GM18909 (cell line): ENCODE measurements at regions not wholly inside any gene's neighbourhood (a gene's known extent, or its start where the extent isn't known, plus 50 kb on each side); places are given as distances from the start of the nearest gene placed in this dataset.
"Not testable (repeated sequence)": the region's sequence is repeated elsewhere in the genome, so short reads cannot be mapped to it uniquely, and the experiment has no call there.

Source experiments
- ATAC-seq: cut with Tn5 transposase; IDR thresholded peaks from one replicate; pipeline ENCODE4 v1.9.1; 2021; ENCODE audit warnings: mild to moderate bottlenecking; ENCODE audit not compliant: unreplicated experiment, poor library complexity

DNA sequence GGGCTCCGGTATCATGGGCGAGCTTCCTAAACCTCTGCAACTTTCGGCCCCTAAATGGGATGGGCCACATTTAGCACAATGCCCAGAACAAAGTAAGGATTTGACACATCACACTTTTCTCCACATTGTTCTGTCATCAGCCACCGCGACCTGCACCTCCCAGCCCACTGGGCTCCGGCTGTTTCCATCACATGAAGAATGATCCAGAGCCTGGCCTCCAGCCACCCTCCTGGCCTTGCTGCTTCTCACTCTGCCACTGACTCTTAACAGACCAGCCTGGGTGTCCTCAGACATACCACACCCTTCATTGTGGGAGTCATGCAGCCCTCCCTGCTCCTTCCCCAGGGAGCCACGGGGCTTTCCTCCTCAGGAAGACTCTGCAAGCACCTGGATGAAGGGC, 113.7 kb downstream of the IGLL1 start:
- ATAC-seq, result no peak

DNA sequence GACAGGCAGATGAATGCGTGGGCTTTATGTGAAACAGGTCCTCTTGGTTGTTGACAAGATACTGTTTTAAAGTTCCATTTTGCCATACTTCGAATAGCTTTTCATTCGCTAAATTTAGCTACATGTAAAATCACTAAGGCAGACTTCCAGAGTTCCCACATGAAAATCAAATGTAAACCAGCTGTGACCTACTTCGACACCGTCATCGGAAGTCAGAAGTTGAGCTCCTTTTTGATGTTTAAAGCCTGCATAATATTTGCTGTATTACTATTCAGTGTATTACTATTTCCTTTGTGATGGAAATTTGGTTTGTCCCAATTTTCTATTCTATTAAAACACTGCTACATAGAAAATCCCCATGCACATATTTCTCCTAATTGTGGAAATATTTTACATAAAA, 115.3 kb downstream of the IGLL1 start:
- ATAC-seq, result not testable (repeated sequence)

DNA sequence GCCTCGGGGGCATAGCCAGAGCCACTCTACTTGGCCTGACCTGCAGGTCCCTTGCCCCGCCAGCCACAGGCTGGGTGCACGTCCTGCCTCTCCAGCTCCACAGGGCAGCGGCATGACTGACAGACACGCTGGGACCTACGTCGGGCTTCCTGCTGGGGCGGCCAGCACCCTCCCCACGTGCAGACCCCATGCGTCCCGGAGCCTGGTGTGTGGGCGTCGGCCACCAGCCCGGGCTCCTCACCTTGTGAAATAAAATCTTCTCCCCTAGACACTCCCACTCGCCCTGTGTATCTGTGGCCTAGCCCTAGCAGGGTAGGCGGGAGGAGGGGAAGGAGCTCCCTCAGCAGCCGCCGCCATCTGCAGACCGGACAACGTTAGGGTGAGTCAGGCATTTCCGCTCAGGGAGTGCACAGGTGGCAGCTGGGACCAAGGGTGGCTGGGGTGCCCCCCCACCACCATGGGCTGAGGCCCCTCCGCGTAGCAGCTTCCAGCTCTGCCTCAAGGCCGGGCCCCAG, 119.5 kb downstream of the IGLL1 start:
- not testable (repeated sequence) for ATAC-seq

DNA sequence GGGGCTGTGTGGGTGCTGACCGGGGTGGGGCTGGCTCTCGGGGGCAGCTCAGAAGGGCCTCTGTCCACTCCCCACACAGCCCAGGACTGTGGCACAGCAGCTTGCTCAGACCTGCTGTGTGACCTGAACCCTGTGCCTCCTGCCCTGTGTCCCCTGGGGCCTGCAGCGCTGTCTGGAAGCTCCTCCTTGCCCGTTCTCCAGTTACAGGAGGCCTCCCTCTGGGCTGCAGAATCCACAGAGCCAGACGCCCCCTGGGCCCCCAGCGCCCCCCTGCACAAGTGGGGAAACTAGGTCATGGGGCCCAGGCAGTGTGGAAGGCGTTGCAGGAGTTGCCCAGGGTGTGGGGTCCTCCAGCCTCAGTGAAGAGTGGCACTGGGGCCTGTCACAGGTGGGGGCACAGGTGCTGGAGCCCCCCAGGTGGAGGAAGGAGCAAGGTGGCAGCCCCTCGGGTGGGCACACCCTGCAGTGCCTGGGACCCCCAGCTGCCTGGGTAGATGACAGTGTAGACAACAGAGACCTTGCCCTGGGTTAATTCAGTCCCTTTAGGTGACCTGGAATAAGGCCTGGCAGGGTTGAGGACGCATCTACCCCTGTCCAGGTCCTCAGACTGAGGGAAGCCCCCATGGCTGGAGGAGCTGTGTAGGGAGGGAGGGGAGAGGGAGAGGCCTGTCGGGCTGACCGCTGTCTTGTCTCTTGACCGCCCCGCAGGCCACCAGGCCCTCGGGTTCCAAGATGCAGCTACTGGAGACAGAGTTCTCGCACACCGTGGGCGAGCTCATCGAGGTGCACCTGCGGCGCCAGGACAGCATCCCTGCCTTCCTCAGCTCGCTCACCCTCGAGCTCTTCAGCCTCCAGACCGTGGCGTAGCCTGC, 120.2 kb downstream of the IGLL1 start:
- ATAC-seq, result not testable (repeated sequence)

DNA sequence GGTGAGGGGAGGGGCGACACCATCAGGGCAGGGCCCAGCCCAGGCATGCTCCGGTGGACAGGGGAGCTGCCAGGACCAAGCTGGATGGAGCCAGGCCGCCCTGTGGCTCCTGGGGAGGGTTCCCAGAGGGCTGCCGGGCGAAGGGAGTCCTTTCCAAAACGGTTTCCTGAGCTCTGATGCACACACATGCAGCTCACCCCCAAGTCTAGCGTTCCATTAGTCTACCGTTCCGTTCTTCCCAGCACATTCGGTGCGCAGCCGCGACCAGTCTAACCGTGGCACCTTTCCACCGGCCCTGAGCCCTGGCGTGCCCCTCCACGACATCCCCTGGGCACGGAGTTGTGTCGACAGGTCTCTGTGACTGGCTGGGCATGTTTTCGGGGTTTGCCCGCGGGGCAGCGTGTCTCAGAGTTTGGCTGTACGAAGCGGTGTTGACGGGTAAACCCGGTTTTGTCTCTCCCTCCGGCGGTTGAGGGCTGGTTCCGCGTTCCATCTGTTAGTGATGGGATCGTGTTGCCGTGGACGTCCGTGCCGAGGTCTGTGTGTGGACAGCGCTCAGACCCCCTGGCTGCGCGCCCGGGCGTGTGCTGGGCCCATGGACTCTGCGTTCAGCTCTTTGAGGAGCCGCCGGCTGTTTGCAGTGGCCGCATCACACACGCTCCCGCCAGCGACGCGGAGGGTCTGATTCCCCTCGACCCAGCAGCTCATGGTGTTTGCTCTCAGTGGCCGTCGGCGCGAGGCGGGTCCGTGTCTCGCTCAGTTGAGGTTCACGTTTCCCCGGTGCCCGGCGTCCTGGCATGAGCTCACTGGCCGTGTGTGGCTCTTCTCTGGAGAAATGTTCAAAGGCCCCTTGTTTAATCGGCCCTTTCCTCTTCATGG, 121.2 kb downstream of the IGLL1 start:
- no peak for ATAC-seq

DNA sequence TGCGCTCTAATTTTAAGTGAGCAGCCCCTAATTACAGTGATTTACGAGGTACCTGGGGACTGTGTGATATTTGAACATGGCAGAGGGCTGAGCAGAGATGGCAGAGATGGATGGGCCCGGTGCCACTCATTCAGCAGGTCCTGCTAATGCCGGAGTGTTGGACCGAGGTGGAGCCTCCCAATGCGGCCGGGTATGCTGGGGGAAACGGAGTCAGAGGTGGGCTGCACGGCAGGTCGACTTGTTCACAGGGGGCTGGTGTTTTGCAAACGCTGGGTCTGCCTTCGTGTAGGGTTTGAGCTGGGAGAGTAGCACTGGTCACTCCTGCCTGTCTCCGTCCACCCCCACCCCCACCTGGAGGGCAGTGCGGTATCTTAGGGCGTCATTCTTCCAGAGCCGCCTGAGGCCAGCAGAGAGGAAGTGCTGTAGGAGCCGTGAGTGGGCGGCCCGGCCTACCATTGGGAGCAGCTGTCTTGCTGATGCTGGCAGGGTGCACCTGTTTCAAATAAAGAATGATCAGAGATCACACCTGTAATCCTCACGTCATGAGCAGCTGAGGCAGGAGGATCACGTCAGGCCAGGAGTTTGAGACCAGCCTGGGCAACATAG, 122.6 kb downstream of the IGLL1 start:
- no peak for ATAC-seq

DNA sequence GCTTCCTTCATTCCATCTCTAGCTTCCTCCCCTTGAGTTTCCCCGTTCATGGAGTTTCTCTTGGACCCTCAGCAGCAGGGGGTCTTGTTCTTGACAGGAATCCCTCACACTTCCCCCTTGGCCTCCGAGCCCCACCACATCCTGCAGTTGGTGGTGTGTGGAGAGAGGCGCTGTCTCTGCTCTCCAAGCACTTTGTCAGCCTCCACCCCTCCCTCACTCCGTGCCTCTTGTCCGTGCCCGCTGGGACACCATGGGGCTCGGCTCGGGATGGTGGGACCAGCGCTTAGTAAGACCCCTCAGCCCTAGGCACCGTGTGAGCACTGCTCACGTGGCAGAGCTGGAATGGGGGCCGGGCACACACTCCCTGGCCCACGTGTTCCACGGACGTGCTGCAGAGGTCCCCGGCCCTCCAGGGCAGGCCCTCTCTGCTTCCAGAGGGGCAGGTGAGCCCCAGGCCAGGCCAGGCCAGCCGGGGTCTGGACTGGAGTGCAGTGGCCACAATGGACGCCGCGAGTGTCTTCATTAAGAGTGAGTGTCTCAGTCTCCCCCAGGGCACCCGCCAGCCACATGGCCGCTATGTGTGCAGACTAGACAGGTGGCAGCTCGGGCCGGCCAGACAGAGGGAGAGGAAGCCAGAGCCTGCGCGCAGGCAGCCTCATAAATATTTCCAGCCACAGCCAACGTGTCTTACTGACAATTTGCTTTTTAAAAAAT, 123.3 kb downstream of the IGLL1 start:
- ATAC-seq, result not testable (repeated sequence)

DNA sequence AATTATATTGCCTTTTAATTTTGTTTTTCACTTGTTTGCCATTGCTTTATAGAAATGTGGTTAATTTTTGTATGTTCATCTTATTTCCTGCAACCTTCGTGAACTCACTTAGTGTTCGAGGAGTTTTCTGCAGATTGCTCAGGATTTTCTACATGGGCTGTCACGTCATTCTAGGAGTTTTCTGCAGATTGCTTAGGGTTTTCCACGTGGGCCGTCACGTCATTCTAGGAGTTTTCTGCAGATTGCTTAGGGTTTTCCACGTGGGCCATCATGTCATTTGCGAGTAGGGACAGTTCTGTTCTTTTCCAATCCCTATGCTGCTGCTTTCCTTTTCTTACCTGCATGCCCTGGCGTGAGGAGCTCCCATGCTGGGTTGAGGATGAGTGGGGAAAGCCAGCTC, 125.7 kb downstream of the IGLL1 start:
- not testable (repeated sequence) for ATAC-seq

DNA sequence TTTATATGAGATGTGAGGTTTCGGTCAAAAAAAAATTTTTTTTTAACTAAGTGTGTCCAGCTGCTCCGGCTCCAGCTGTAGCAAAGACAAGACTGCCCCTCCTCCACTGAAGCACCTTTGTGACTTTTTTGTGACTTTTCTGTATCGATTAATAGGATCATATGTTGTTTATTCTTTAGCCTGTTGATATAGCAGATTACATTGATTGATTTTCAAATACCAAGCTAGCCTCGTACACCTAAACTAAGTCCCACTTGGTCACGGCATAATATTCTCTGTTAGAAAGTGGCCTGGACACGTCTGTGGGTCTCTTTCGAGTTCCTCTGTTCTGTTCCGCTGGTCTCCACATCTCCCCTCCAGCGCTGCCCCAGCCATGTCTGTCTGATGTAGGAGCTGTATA, 126.8 kb downstream of the IGLL1 start:
- no peak for ATAC-seq

DNA sequence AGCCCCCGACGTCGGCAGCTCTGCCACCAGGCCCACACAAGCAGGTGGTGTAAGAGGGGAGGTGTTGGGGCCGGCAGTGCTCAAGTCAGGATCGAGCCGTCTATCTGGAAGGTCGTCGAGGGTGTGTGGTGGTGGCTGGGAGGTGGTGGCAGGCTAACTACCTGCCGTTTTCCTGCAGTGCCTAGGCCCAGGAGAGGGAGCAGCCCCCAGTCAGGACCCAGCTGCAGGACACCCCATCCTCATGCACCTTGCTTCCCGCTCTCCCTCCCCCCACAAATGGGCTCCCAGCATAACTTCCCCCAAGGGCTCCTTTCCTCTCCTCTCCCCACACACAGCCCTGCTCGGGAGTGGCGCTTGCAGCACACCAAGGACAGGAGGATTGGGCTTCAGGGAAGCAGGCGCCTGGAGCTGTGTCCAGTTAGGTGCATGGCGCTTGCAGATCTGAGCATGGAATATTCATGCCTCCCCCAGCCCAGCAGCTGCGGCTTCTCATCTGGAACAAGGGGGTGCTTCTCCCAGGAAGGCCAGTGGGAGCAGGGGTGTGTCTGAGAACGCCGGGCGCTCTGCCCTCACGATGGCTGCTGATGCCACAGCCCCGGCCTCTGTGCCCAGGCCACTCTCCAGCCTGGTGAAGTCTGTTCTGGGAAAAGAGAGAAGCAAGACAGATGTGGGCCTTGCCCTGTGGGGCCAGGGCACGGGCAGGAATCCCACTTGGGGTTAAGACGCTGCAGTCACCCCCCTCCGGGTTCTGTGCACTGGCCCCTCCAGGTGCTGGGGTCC, 127.7 kb downstream of the IGLL1 start:
- ATAC-seq, result no peak

DNA sequence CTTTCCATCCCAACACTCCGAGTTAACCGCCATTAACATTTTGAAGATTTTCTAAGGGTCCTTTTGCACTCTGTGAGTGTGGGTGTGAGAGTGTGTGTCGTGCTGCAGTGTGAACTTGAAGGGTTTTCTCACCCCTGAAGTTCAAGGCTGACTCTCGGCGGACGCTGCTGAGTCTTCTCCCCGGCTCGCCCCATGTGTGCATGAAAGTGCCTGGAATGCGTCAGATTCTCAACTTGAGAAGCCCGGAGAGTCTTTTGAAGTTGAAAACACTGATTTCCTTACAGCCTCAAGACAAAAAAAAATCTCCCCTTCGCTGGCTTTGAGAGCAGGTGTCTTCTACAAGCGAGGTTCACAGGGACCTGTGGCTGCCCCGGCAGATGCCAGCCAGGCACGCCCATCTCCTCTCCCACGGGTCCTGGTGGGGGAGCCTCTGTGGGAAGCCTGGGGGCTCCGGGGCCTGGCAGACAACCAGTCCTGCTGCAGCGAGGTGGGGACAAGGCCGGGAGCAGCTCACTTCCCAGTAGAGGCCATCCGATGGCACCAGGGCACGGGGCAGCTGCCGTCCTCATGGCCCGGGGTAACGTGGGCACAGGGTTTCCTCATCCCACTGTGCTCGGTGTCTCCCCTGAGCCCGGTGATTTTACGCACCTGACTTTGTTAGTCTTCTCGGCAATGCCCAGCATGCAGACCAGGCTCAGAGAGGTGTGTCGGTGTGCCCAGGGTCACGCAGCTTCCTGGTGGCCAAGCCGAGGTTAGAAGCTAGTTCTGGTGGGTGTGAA, 128.4 kb downstream of the IGLL1 start:
- ATAC-seq, result not testable (repeated sequence)

DNA sequence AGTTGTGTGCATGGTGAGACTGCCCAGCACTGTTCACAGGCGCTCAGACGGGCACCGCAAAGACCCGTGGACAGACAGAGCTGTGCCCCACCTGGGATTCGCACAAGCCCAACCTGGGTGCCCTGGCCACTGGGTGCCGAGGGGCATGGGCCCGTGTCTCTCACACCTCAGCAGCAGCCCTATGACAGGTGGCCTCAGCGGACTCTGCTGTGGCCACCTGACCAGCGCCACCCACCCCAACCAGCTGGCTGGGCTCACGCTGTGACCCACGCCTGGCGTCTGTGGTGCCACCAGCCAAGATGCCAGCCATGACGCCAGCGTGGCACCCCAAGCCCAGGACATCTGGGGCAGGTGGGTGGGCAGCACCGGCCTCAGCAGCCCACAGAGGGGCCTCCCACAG, 129.3 kb downstream of the IGLL1 start:
- not testable (repeated sequence) for ATAC-seq

DNA sequence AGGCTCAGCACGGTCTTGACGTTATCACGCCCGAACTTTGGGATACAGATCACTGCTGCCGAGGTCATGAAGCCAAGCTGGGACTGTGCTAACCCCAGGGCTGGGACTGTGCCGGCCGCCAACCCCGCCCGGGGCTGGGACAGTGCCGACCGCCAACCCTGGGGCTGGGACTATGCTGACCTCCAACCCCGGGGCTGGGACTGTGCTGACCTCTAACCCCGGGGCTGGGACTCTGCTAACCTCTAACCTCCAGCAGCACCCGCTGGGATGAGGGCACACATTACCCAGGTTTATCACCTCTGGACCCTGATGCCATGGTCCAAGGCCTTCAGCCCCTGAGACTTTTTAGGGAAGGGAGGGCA, 129.7 kb downstream of the IGLL1 start:
- ATAC-seq, result no peak

DNA sequence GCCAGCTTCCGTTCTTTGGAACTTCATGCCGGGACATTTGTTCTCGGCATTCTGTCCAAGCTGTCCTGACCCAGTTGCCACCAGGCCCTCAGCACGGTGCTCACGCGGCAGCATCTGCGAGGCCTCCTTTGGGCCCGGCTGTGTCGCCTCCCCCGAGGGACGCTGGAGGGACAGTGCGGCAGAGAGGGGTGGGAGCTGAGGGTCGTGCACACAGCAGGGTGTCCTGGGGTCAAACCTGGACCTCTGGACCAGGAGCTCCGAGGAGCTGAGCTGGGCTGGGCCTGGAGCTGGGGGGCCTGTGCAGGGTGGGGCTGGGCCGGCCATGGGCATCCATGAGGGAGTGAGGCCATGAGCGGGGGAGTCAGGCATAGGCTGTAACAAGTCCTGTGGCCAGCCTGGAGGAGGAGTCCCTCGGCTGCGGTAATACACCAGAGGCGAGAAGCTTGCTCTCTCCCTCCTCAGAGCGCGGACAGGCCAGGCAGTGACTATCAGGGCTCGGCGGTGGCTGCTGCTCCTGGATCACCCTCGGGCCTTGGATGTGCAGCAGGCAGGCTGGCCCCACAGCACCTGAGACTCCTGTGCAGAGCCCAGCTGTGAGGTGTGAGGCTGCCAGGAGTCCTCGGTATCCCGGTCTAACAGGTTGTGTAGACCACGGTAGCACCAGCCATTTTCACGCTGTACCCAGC, 130.2 kb downstream of the IGLL1 start:
- not testable (repeated sequence) for ATAC-seq

DNA sequence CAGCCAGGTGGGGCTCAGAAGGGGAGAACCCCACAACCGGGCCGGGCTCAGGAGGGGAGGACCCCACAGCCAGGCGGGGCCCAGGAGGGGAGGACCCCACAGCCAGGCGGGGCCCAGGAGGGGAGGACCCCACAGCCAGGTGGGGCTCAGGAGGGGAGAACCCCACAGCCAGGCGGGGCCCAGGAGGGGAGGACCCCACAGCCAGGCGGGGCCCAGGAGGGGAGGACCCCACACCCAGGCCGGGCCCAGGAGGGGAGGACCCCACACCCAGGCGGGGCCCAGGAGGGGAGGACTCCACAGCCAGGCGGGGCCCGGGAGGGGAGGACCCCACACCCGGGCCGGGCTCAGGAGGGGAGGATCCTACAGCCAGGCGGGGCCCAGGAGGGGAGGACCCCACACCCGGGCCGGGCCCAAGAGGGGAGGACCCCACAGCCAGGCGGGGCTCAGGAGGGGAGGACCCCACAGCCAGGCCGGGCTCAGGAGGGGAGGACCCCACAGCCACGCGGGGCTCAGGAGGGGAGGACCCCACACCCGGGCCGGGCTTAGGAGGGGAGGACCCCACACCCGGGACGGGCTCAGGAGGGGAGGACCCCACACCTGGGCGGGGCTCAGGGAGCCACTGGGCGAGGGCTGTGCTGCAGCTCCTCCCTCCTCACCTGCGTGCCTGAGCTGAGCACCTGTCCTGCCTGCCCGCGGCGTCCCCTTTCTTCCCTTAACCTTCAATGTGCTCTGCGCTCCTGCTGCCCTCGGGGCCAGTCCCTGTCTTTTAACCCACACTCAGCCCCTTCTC, 131.4 kb downstream of the IGLL1 start:
- not testable (repeated sequence) for ATAC-seq

DNA sequence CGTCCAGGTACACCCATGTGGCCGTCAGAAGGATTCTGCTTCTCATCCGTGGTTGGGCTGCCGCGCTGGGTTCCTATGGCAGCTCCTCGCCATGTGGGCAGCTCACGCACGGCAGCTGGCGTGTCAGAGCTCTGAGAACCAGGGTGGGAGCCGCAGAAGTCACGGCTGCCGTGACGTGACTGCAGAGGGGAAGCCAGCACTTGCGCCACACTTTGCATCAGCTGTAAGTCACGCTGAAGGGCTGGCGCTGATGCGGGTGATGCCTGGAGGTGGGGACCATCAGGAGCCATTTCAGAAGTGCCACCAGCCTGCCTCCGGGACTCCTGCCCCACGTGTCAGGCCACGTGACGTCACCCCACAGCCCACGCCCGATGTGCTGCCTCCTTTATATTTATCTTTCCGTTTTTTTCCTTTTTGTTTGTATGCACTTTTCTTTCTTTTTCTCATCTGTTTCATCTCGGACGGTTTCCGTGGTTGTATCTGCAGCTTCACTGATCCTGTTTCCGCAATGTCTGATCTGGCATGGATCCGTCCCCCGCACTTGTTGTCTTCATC, 133.2 kb downstream of the IGLL1 start:
- no peak for ATAC-seq

DNA sequence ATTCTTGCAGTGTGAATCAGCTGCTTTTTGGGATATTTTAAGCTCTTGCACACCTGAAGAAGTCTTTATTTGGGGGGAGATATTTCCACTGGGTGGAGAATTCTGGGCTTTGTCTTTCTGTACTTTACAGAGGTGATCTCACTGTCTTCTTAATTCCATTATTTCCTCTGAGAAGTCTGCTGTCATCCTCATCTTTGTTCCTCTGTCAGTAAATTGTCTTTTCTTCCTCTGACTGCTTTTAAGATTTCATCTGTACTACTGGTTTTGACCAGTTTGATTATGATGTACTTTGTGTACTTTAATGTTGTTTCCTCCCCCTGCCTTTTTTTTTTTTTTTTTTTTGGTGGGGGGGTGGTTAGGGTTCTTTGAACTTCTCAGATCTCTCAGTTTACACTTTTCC, 133.9 kb downstream of the IGLL1 start:
- ATAC-seq, result not testable (repeated sequence)
